DOHH2 (cell line): ENCODE measurements at regions not wholly inside any gene's neighbourhood (a gene's known extent, or its start where the extent isn't known, plus 50 kb on each side); places are given as distances from the start of the nearest gene placed in this dataset.

ENCODE experiments used
- H3F3A ChIP-seq: fragments of 200-600 bp; sonication (generic), shearing (Covaris generic); 2 replicates; pipeline ENCODE4 v1.6.0; 2016; ENCODE audit warnings: antibody characterized with exemption, mild to moderate bottlenecking; ENCODE audit not compliant: control insufficient read depth, insufficient read depth
- H3K27ac ChIP-seq: fragments of 200-600 bp; sonication (generic); 2 replicates; pipeline ENCODE4 v1.5.1; 2014; ENCODE audit warnings: low read depth, mild to moderate bottlenecking, low read length, moderate library complexity
- H3K27me3 ChIP-seq: fragments of 200-600 bp; sonication (generic); 2 replicates; pipeline ENCODE4 v1.6.1; 2014; ENCODE audit warnings: mild to moderate bottlenecking, low read length, mixed read lengths; ENCODE audit not compliant: control insufficient read depth
- H3K36me3 ChIP-seq: fragments of 200-600 bp; sonication (generic); 2 replicates; pipeline ENCODE4 v1.6.1; 2014; ENCODE audit warnings: mild to moderate bottlenecking, low read length, moderate library complexity, mixed read lengths; ENCODE audit not compliant: control insufficient read depth
- H3K4me1 ChIP-seq: fragments of 200-600 bp; sonication (generic); 2 replicates; pipeline ENCODE4 v1.6.1; 2014; ENCODE audit warnings: mild to moderate bottlenecking, low read length, mixed read lengths; ENCODE audit not compliant: control insufficient read depth
- H3K4me2 ChIP-seq: fragments of 200-600 bp; sonication (generic); 2 replicates; pipeline ENCODE4 v1.6.0; 2014; ENCODE audit warnings: mild to moderate bottlenecking, low read length, moderate library complexity
- H3K4me3 ChIP-seq: fragments of 200-600 bp; sonication (generic); 2 replicates; pipeline ENCODE4 v1.5.1; 2014; ENCODE audit warnings: mild to moderate bottlenecking, low read length, mixed read lengths
- H3K79me2 ChIP-seq: fragments of 200-600 bp; sonication (generic); 2 replicates; pipeline ENCODE4 v1.6.1; 2014; ENCODE audit warnings: mild to moderate bottlenecking, low read length, mixed read lengths; ENCODE audit not compliant: control insufficient read depth
- H3K9me2 ChIP-seq: fragments of 200-600 bp; sonication (generic); replicated peaks from 2 replicates; pipeline ENCODE4 v1.6.1; 2014; ENCODE audit warnings: mild to moderate bottlenecking, low read length, mixed read lengths; ENCODE audit not compliant: control insufficient read depth
- H3K9me3 ChIP-seq: fragments of 200-600 bp; sonication (generic); 2 replicates; pipeline ENCODE4 v1.6.1; 2014; ENCODE audit warnings: antibody characterized with exemption, low read length, mixed read lengths; ENCODE audit not compliant: control insufficient read depth, insufficient read depth
- H4K20me1 ChIP-seq: fragments of 200-600 bp; sonication (generic); 2 replicates; pipeline ENCODE4 v1.6.0; 2014; ENCODE audit warnings: low read depth, mild to moderate bottlenecking, antibody characterized with exemption, low read length, moderate library complexity; ENCODE audit not compliant: control insufficient read depth, insufficient read depth
- CTCF ChIP-seq: fragments of 200-600 bp; sonication (generic); IDR thresholded peaks from one replicate; pipeline ENCODE4 v1.5.1; 2014; ENCODE audit warnings: antibody characterized with exemption, mild to moderate bottlenecking, low read depth, low read length; ENCODE audit not compliant: poor library complexity, severe bottlenecking
- EZH2phosphoT487 ChIP-seq: fragments of 200-600 bp; sonication (generic); IDR thresholded peaks from 2 replicates; pipeline ENCODE4 v1.6.1; 2017; ENCODE audit warnings: borderline replicate concordance, mild to moderate bottlenecking, antibody characterized with exemption, low read length, moderate library complexity, mixed read lengths

GRCh38 chr3:126274735-126275619 is 82.2 kb downstream of the KLF15 start:
- no peaks in the 10 kb centered on the region for H4K20me1 ChIP-seq
- no peak for TF ChIP-seq EZH2phosphoT487
- no peak for TF ChIP-seq CTCF
- H3K9me3 ChIP-seq: no peaks in the 10 kb centered on the region
- H3K79me2 ChIP-seq: no peaks in the 10 kb centered on the region
- 0 out of 2 replicates have a peak, but pooled peaks cover 3% of the 10 kb centered on the region for H3F3A ChIP-seq
- no peaks in the 10 kb centered on the region for H3K9me2 ChIP-seq
- H3K4me3 ChIP-seq: no peak overlapping the region
- peak overlapping the region; percentile 37 for H3K4me2 ChIP-seq
- peaks cover 29% of the 10 kb centered on the region for H3K4me1 ChIP-seq
- H3K36me3 ChIP-seq: no peaks in the 10 kb centered on the region
- H3K27ac ChIP-seq: peak overlapping the region; percentile 31
- no peaks in the 10 kb centered on the region for H3K27me3 ChIP-seq

DNA sequence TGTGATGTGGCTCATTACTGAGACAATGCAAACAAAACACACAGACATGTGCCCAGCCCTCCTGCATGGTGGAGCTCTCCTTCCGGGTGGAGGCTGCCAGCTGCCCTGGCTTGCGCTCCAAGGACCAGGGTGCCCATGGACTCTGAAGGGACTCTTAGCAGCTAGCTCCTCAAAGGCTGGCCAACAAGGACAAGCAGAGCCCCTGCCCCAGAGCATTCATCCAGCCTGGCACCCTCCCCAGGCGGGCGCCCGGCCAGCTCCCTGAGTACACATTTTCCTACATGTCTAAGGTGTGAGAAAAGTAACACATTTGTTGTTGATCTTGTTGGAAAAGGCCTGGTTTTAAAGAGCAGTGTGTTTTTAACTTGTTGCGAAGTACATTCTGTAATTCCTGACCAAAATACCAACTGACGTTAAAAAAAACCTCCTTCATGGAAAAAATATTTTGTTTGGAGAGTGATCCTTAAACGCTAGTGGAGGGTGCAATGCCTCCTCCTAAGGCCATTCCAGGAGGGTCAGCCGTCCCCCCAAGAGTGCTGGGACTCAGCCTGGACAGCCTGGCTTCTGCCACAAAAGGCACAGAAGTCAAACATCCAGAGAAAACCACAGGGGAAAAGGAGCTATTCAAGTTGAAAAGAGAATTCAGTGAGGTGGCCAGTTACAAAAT is 86.9 kb downstream of the KLF15 start:
- H3K4me1 ChIP-seq: peaks cover 19% of the 10 kb centered on the region
- H3K79me2 ChIP-seq: no peaks in the 10 kb centered on the region
- TF ChIP-seq EZH2phosphoT487 (no peak), CTCF (no peak)
- H3F3A ChIP-seq: 0 out of 2 replicates have a peak, but pooled peaks cover 3% of the 10 kb centered on the region
- no peaks in the 10 kb centered on the region for H3K9me2 ChIP-seq
- H4K20me1 ChIP-seq: no peaks in the 10 kb centered on the region
- no peak overlapping the region for H3K4me3 ChIP-seq
- H3K9me3 ChIP-seq: no peaks in the 10 kb centered on the region
- H3K4me2 ChIP-seq: no peak overlapping the region
- no peaks in the 10 kb centered on the region for H3K27me3 ChIP-seq
- H3K27ac ChIP-seq: no peak overlapping the region
- no peaks in the 10 kb centered on the region for H3K36me3 ChIP-seq

DNA sequence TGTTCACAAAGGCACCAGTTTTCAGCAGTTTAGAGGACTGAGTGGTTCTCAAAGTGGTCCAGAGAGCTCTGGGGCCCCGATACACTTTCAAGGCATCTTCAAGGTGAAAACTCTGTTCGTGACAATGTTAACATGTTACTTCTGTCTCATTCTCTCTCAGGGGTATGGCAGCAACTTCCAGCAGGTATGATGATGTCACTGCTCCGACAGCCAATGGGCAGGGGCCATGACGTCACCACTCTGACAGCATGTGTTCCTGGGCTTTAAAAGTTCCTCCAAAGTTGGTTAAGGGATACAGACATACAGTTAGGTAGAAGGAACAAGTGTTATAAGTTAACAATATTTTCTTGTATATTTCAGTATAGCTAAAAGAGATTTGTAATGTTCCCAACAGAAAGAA is 87.9 kb downstream of the KLF15 start:
- Histone ChIP-seq H3K9me3 (no peaks in the 10 kb centered on the region), H3K36me3 (no peaks in the 10 kb centered on the region), H4K20me1 (no peaks in the 10 kb centered on the region), H3K4me1 (peaks cover 10% of the 10 kb centered on the region), H3K27me3 (no peaks in the 10 kb centered on the region), H3K4me3 (no peak overlapping the region), H3K9me2 (no peaks in the 10 kb centered on the region), H3K79me2 (no peaks in the 10 kb centered on the region), H3K4me2 (no peak overlapping the region), H3K27ac (no peak overlapping the region), H3F3A (no peaks in the 10 kb centered on the region)
- TF ChIP-seq EZH2phosphoT487: no peak
- no peak for TF ChIP-seq CTCF
